Activated naive CD8-positive, alpha-beta T cell treated with anti-CD3 and anti-CD28 coated beads, Interleukin-2, amount 50 U/mL, for 24 hours (primary cell): ENCODE measurements at regions not wholly inside any gene's neighbourhood (a gene's known extent, or its start where the extent isn't known, plus 50 kb on each side); places are given as distances from the start of the nearest gene placed in this dataset.

ENCODE experiments used
- ATAC-seq: fragments of 150-1000 bp; cut with Tn5 transposase; one replicate; pipeline ENCODE4 v1.10.0; 2021
- DNase-seq: peaks from one replicate; pipeline ENCODE4 v3.0.0; 2021
- H3K27ac Mint-ChIP-seq: one replicate; pipeline ENCODE4 v1.8.0; 2021; ENCODE audit warnings: mild to moderate bottlenecking, mixed read lengths
- H3K27me3 Mint-ChIP-seq: one replicate; pipeline ENCODE4 v1.8.0; 2021; ENCODE audit warnings: mixed read lengths
- H3K36me3 Mint-ChIP-seq: one replicate; pipeline ENCODE4 v1.8.0; 2021; ENCODE audit warnings: low read depth, mixed read lengths
- H3K4me1 Mint-ChIP-seq: one replicate; pipeline ENCODE4 v1.8.0; 2021; ENCODE audit warnings: mixed read lengths
- H3K4me3 Mint-ChIP-seq: one replicate; pipeline ENCODE4 v1.8.0; 2021; ENCODE audit warnings: mild to moderate bottlenecking, moderate library complexity, mixed read lengths
- H3K9me3 Mint-ChIP-seq: one replicate; pipeline ENCODE4 v1.8.0; 2021; ENCODE audit warnings: mixed read lengths

DNA sequence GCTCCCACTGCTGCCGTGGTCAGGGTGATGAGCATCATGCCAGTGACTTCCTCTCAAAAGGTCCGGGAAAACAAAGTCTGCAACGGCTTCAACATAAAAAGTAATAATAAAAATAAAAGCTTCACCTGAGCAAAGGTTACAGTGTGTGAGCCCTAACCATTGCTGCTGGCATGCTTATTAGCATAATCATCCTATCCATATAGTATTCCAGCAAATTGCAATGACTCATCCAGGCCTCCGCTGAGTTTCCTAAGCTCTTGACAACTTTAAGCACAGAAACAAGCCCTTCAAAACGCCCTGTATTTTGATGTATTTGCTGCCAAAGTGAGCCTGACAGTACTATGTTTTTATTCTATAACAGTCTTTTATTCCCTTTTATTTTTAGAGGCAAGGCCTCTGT is 100.5 kb downstream of the AASDH start:
- ATAC-seq = no peak
- no peak overlapping the region for H3K27ac Mint-ChIP-seq
- DNase-seq = no peak
- H3K27me3 Mint-ChIP-seq = no peaks in the 10 kb centered on the region
- peaks cover 9% of the 10 kb centered on the region for H3K4me1 Mint-ChIP-seq
- H3K4me3 Mint-ChIP-seq = no peak overlapping the region
- peaks cover 3% of the 10 kb centered on the region for H3K9me3 Mint-ChIP-seq
- H3K36me3 Mint-ChIP-seq = peaks cover under 1% of the 10 kb centered on the region

DNA sequence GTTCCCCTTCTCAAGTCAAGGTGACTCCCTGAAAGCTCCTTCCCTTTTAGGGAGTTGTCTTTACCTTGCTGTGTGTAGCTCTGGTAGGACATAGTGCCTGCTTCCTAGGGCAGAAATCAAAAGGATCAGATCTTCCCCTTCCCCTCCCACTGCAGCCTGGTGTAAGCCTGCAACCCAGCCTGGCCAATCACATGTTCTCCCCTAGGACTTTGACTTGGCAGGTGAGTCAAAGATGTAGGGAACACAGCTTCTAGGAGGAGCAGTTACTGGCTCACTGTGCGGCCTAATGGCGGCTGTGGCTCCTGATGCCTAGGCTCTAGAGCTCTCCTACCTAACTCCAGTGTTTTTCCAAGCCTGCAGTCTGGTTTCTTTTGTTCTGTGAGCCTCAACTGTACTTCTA is 103.9 kb downstream of the AASDH start:
- no peak for ATAC-seq
- no peaks in the 10 kb centered on the region for H3K36me3 Mint-ChIP-seq
- no peaks in the 10 kb centered on the region for H3K9me3 Mint-ChIP-seq
- no peak overlapping the region for H3K27ac Mint-ChIP-seq
- no peak for DNase-seq
- peaks cover 2% of the 10 kb centered on the region for H3K27me3 Mint-ChIP-seq
- H3K4me3 Mint-ChIP-seq = no peak overlapping the region
- no peaks in the 10 kb centered on the region for H3K4me1 Mint-ChIP-seq

DNA sequence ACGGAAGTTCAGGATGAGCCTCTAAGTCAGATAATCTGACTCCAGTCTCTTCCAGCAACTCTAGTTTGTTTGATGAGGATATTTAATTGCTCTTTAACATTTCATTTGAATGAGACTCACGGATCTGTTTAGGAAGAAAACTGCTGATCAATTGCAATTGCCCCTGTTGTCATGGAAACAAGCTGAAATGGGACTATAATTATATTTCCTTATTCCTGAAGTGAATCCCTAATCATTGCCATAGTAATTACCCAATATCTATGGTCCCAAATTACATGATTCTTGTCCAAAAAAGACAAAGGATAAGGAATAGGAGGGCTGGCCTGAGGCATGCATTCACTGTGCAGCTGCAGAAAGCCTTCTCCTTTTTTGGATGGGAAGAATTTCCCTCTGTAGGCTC is 105.3 kb downstream of the AASDH start:
- H3K36me3 Mint-ChIP-seq = no peaks in the 10 kb centered on the region

DNA sequence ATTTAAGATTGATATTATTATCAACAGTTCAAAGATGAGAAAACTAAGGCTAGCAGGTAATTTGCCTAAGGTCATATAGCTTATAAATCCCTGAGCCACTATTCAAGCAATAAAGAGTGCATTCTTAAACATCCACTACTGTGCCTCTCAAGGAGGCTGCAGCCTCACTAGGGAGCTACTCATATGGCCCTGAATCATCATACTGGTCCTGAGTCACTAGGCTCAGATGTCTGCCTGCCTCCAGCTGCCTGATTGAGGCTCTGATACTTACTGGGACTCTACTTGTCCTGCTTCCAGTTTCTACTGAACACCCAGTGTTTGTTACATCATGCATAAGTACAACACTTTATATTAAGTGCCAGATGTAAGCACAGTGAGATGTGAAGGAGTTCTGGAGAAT is 110.7 kb downstream of the AASDH start:
- no peak overlapping the region for H3K27ac Mint-ChIP-seq
- H3K4me3 Mint-ChIP-seq = no peak overlapping the region
- no peak for ATAC-seq
- H3K36me3 Mint-ChIP-seq = no peaks in the 10 kb centered on the region
- DNase-seq = no peak
- H3K27me3 Mint-ChIP-seq = peaks cover 28% of the 10 kb centered on the region
- H3K4me1 Mint-ChIP-seq = peaks cover 2% of the 10 kb centered on the region
- no peaks in the 10 kb centered on the region for H3K9me3 Mint-ChIP-seq

More for the DNA sequence above, 105.3 kb downstream of the AASDH start:
- Mint-ChIP-seq H3K27ac (no peak overlapping the region), H3K9me3 (no peaks in the 10 kb centered on the region), H3K27me3 (peaks cover 5% of the 10 kb centered on the region), H3K4me3 (no peak overlapping the region), H3K4me1 (no peaks in the 10 kb centered on the region)
- ATAC-seq = no peak
- DNase-seq = no peak

DNA sequence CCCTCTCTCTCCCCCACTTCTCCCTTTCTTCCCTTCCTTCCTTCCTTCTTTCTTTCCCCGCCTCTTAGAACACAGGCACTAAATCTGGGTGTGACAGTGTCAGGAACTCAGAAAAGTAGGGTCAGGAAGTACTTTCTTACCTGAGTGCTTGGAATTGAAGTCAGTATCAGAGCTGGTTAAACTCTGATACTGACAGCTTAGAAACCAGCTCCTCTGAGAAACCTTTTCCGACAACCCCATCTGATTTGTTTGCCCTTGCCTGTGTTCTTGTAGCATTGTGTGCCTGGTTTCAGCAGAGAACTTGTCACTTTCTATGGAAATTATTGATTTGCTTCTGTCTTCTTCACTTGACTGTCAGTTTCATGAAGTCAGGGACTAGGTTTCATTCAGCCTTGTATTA is 113.9 kb downstream of the AASDH start:
- no peak overlapping the region for H3K4me3 Mint-ChIP-seq
- no peak overlapping the region for H3K27ac Mint-ChIP-seq
- no peak for DNase-seq
- peaks cover 2% of the 10 kb centered on the region for H3K4me1 Mint-ChIP-seq
- no peaks in the 10 kb centered on the region for H3K9me3 Mint-ChIP-seq
- no peak for ATAC-seq
- no peaks in the 10 kb centered on the region for H3K36me3 Mint-ChIP-seq
- H3K27me3 Mint-ChIP-seq = peaks cover 26% of the 10 kb centered on the region

DNA sequence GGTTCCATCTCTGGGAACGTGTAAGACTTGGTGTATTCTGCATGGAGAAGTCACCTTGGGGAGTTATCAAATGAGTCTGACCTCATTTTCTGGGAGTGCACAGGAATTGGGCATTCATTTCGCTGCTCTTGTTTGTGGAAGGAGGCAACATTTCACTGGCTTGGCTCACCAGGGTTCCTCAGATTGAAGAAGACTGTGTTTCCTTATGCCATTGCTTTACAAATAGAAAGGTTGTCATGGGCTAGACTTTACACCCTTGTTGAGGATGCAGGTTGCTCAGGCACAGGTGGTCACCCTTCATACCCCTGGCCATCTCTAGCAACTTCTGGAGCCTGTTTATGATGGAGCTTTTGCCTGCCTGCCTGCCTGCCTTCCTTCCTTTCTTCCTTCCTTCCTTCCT is 114.4 kb downstream of the AASDH start:
- no peaks in the 10 kb centered on the region for H3K9me3 Mint-ChIP-seq
- H3K27me3 Mint-ChIP-seq = peaks cover 24% of the 10 kb centered on the region
- no peak overlapping the region for H3K4me3 Mint-ChIP-seq
- no peak overlapping the region for H3K27ac Mint-ChIP-seq
- DNase-seq = no peak
- H3K36me3 Mint-ChIP-seq = no peaks in the 10 kb centered on the region
- H3K4me1 Mint-ChIP-seq = peaks cover 2% of the 10 kb centered on the region
- no peak for ATAC-seq

DNA sequence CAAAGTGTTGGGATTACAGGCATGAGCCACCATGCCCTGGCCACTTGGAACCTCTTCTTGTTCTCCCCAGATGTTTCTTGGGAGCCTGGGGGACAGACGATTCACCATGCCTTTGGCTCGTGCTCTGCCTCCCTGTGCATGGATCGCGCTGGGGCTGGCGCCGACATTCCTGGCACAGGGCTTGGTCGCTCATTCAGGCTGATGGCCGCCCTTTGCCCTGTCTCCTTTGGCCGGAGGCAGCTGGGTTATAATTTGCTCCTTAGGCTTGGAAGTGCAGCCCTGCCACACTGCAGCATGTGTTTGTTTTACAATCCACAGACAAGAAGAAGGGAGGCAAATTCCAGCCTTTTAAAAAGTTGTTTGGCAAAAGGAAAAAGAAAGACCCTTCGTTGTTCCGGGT is 115.3 kb downstream of the AASDH start:
- peaks cover 2% of the 10 kb centered on the region for H3K4me1 Mint-ChIP-seq
- ATAC-seq (no peak), DNase-seq (no peak)
- H3K4me3 Mint-ChIP-seq = no peak overlapping the region
- no peak overlapping the region for H3K27ac Mint-ChIP-seq
- no peaks in the 10 kb centered on the region for H3K36me3 Mint-ChIP-seq
- H3K9me3 Mint-ChIP-seq = no peaks in the 10 kb centered on the region
- peaks cover 24% of the 10 kb centered on the region for H3K27me3 Mint-ChIP-seq

DNA sequence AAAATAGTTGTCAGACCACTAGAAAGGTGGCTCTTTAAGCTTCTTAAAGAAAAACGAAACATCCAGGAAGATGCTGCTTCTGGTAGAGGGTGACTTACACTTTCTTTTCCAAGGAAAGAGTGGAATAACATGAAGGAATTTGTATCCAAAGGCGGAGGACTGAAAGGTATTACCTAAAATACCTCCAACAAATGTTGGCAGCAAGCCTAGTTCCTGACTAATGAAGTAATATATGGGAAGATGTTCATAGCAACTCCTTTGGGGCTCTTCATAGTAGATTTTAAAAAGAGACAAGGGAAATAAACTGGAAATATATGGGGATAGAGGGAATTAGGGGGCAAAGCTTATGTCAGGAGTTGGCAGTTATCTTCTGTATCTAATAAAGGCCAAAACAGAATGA is 116.2 kb downstream of the AASDH start:
- H3K4me1 Mint-ChIP-seq = peaks cover 2% of the 10 kb centered on the region
- H3K36me3 Mint-ChIP-seq = no peaks in the 10 kb centered on the region
- ATAC-seq (no peak), DNase-seq (no peak)
- H3K27ac Mint-ChIP-seq = no peak overlapping the region
- H3K27me3 Mint-ChIP-seq = peaks cover 24% of the 10 kb centered on the region
- no peaks in the 10 kb centered on the region for H3K9me3 Mint-ChIP-seq
- H3K4me3 Mint-ChIP-seq = no peak overlapping the region

DNA sequence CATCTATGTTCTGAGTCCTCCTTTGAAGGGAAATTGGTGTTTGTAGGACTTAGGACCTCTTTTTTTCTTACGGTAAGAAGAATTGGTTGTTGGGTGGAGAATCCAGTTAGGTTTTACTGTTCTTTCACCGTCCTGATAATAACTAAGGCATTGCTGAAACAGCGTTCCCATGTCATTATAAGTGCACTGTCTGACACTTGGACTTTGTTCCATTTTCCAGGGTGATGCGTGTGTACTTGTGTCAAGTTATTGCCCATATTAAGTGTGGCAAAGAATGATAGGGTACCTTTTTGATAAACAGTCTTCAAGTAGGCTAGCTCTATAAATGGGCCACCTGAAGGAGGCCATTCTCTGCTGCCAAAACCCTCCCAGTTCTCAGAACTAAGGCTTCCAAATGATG is 119.7 kb downstream of the AASDH start:
- H3K4me1 Mint-ChIP-seq = no peaks in the 10 kb centered on the region
- DNase-seq = no peak
- no peak overlapping the region for H3K4me3 Mint-ChIP-seq
- peaks cover 7% of the 10 kb centered on the region for H3K27me3 Mint-ChIP-seq
- no peak overlapping the region for H3K27ac Mint-ChIP-seq
- peaks cover 9% of the 10 kb centered on the region for H3K36me3 Mint-ChIP-seq
- peaks cover 23% of the 10 kb centered on the region for H3K9me3 Mint-ChIP-seq
- no peak for ATAC-seq

DNA sequence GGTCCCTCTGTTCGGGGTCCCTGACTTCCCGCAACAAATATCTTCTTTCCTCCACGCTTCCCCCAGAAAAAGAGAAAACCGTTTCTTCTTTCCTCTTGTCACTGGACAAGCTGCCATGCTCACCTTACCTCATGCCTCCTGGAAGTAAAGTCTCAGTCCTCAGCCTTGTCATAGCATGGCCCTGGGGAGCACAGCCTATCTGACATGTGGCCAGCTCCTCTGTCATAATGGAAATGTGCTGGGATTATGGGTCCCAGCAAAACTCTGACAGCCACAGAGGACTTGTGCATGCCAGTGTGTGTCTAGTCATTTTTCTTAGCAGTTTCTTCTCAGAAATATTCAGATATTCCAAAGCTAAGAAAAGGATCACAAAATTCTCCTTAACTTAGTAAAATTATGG is 122.4 kb downstream of the AASDH start:
- ATAC-seq = no peak
- H3K4me3 Mint-ChIP-seq = no peak overlapping the region

DNA sequence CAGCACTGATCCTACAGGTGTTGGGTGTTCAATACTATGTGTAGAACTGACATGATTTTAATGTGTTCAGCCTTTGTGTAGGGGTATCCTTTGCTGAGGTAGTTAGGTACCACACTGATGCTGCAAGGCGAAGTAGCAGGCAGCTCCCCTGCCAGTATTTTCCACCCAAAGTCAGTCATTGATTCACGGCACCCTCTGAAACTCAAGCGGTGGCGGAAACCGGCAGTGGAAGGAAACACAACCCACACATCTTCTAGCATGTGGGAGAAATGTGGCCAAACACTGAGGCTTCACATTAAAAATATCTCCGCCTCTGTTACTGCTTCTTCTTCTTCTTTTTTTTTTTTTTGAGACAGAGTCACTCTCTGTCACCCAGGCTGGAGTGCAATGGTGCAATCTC is 126.3 kb downstream of the AASDH start:
- ATAC-seq (peak; percentile 93), DNase-seq (peak; percentile 59)
- peaks cover 9% of the 10 kb centered on the region for H3K36me3 Mint-ChIP-seq
- no peak overlapping the region for H3K4me3 Mint-ChIP-seq
- H3K4me1 Mint-ChIP-seq = peaks cover 32% of the 10 kb centered on the region
- H3K27me3 Mint-ChIP-seq = peaks cover 19% of the 10 kb centered on the region
- peaks cover 35% of the 10 kb centered on the region for H3K9me3 Mint-ChIP-seq
- H3K27ac Mint-ChIP-seq = peak overlapping the region; percentile 49

More for the DNA sequence above, 122.4 kb downstream of the AASDH start:
- Mint-ChIP-seq H3K27me3 (peaks cover 10% of the 10 kb centered on the region), H3K4me1 (peaks cover 19% of the 10 kb centered on the region), H3K27ac (no peak overlapping the region), H3K9me3 (peaks cover 28% of the 10 kb centered on the region), H3K36me3 (peaks cover 9% of the 10 kb centered on the region)
- DNase-seq = no peak

DNA sequence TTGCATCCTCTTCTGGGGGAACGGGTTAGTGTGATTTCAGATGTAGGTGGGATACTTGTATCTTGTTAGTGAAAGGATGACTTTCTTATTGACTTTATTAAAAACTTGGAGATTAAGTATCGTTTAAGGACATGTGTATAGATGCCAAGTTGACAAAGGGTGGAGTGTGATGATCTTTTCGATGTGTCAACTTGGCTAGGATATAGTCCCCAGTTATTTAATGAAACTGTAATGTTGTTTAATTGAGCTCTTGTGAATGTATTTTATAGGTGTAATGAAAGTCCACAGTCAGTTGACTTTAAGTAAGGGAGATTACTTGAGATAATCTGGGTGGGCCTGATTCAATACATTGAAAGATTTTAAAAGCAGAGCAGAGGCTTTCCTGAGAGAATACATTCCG is 127.0 kb downstream of the AASDH start:
- Mint-ChIP-seq H3K36me3 (peaks cover 9% of the 10 kb centered on the region), H3K27me3 (peaks cover 19% of the 10 kb centered on the region), H3K9me3 (peaks cover 35% of the 10 kb centered on the region), H3K27ac (no peak overlapping the region), H3K4me3 (no peak overlapping the region), H3K4me1 (peaks cover 32% of the 10 kb centered on the region)
- ATAC-seq = no peak
- DNase-seq = no peak

DNA sequence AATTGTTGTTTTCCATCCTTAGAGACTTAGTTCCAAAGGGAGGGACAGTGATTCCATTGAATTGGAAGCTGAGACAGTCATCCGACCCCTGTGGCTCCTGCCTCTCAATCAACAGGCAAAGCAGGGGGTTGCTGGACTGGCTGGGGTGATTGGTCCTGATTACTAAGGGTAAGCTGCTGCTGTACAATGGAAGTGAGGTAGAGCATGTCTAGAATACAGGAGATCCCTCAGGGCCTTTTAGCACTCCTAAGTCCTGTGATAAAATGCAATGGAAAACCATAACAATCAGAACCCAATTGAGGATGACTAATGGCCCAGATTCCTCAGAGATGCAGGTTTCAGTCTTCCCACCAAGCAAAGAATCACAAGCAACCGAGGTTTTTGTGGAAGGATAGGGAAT is 127.6 kb downstream of the AASDH start:
- peaks cover 32% of the 10 kb centered on the region for H3K4me1 Mint-ChIP-seq
- H3K27ac Mint-ChIP-seq = no peak overlapping the region
- ATAC-seq = no peak
- H3K9me3 Mint-ChIP-seq = peaks cover 32% of the 10 kb centered on the region
- H3K4me3 Mint-ChIP-seq = no peak overlapping the region
- H3K36me3 Mint-ChIP-seq = peaks cover 9% of the 10 kb centered on the region
- H3K27me3 Mint-ChIP-seq = peaks cover 19% of the 10 kb centered on the region
- no peak for DNase-seq

DNA sequence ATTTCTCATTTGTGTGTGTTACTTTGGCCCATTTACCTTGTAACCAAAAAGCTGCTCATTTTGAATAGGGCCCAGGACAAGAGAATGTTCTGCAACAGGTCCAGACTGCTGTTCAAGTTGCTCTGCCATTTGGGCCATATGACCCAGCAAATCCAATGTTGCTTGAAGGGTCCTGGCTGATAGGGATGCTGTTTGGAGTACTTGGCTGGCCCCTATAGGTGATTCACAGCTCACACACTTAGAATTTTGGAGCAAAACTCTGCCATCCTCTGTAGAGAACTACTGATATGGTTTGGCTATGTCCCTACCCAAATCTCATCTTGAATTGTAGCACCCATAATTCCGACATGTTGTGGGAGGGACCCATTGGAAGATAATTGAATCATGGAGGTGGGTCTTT is 131.5 kb downstream of the AASDH start:
- DNase-seq (no peak), ATAC-seq (no peak)
- H3K4me1 Mint-ChIP-seq = peaks cover 23% of the 10 kb centered on the region

DNA sequence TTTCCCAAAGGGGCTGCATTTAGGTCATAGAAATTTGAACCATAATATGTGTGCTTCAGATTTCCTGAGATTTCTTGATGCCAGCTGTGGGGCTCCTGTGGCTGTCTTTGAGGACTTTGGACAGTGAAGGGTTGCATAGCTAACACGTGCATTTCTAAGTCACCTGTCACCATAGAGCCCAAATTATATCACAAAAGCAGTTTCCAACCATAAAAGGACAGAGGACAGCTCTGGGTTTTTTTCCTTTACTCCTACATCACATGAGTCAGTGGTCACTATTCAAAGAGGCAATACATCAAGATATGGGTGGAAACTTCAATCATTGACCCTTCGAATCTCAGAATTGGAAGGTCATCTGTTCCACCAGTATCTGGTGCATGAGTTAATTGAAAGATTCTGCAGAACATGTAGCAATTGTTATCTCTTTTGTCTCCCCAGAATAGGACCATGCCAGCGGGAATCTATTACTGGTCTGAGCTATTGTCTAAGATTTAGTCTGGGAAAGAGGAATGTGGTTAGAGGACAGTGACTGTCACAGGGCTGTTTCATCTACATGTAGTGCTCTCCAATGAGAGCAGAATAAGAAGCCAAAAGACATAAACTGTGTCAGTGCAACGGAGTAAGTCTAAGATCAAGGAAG is 133.5 kb downstream of the AASDH start:
- peaks cover 4% of the 10 kb centered on the region for H3K27me3 Mint-ChIP-seq
- no peak overlapping the region for H3K27ac Mint-ChIP-seq
- no peak overlapping the region for H3K4me3 Mint-ChIP-seq
- ATAC-seq (no peak), DNase-seq (no peak)
- H3K36me3 Mint-ChIP-seq = no peaks in the 10 kb centered on the region
- H3K9me3 Mint-ChIP-seq = peaks cover 8% of the 10 kb centered on the region
- peaks cover 4% of the 10 kb centered on the region for H3K4me1 Mint-ChIP-seq

More for the DNA sequence above, 131.5 kb downstream of the AASDH start:
- Mint-ChIP-seq H3K27ac (no peak overlapping the region), H3K9me3 (peaks cover 8% of the 10 kb centered on the region), H3K4me3 (no peak overlapping the region), H3K27me3 (peaks cover 15% of the 10 kb centered on the region), H3K36me3 (no peaks in the 10 kb centered on the region)
